ENCODE measurements at regions not wholly inside any gene's neighbourhood (a gene's known extent, or its start where the extent isn't known, plus 50 kb on each side); places are given as distances from the start of the nearest gene placed in this dataset.
"Not testable (repeated sequence)": the region's sequence is repeated elsewhere in the genome, so short reads cannot be mapped to it uniquely, and the experiment has no call there.

DNA sequence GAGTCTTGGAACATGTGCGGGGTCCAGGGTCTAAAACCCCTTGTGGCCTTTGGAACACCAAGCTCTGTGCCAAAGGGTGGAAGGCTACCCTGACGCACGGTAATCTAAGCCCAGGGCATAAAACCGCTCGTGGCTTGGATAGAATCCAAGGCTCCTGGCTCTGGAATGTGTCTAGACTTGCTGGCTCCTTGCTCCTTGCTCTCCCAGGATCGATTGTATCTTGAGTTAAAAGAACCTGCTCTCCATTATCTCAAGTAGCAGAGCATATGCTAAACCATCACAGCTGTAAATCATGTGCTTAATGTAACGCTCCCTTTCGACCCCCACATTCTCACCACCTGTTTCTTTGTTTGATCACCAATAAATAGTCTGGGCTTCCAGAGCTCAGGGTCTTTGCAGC is 50.3 kb downstream of the TLCD4 start:
- not testable (repeated sequence) for H3K36me3 ChIP-seq (ENCODE audit: control insufficient read depth, insufficient read depth, low read length); H3K9me3 ChIP-seq (ENCODE audit: control insufficient read depth, insufficient read depth, low read depth, low read length); H3K27ac ChIP-seq (ENCODE audit: insufficient read depth, low read length); H3K4me3 ChIP-seq (replicated peaks in 1 of 4; ENCODE audit: control extremely low read depth in 1 of 4, insufficient read depth in 1 of 4, low read depth in 3 of 4, low read length in 4 of 4); H3K79me2 ChIP-seq (ENCODE audit: control insufficient read depth, insufficient read depth, low read length); H3K27me3 ChIP-seq (ENCODE audit: control insufficient read depth, insufficient read depth, low read length); H3K9ac ChIP-seq (ENCODE audit: insufficient read depth, low read length); H3K4me1 ChIP-seq (ENCODE audit: control insufficient read depth, extremely low read depth, insufficient read depth, low read length); H2AFZ ChIP-seq (ENCODE audit: low read length); H4K20me1 ChIP-seq (ENCODE audit: control insufficient read depth, extremely low read depth, insufficient read depth, low read length); H3K4me2 ChIP-seq (ENCODE audit: extremely low read depth, insufficient read depth, low read length)
- peak; percentile 9 to 44 for DNase-seq (ENCODE audit: low read depth in 2 of 2)

GRCh38 chr1:95168028-95168427 is 50.9 kb downstream of the TLCD4 start:
- Histone ChIP-seq H3K9me3 (ENCODE audit: control insufficient read depth, insufficient read depth, low read depth, low read length) (no peaks in the 10 kb centered on the region), H4K20me1 (ENCODE audit: control insufficient read depth, extremely low read depth, insufficient read depth, low read length) (no peaks in the 10 kb centered on the region), H3K9ac (ENCODE audit: insufficient read depth, low read length) (no peak overlapping the region), H3K27me3 (ENCODE audit: control insufficient read depth, insufficient read depth, low read length) (no peaks in the 10 kb centered on the region), H2AFZ (ENCODE audit: low read length) (no peak overlapping the region), H3K4me3 (replicated peaks in 1 of 4; ENCODE audit: control extremely low read depth in 1 of 4, insufficient read depth in 1 of 4, low read depth in 3 of 4, low read length in 4 of 4) (no peak overlapping the region), H3K4me2 (ENCODE audit: extremely low read depth, insufficient read depth, low read length) (no peak overlapping the region), H3K27ac (ENCODE audit: insufficient read depth, low read length) (no peak overlapping the region), H3K4me1 (ENCODE audit: control insufficient read depth, extremely low read depth, insufficient read depth, low read length) (no peaks in the 10 kb centered on the region), H3K79me2 (ENCODE audit: control insufficient read depth, insufficient read depth, low read length) (no peaks in the 10 kb centered on the region), H3K36me3 (ENCODE audit: control insufficient read depth, insufficient read depth, low read length) (no peaks in the 10 kb centered on the region)
- no peak for DNase-seq (ENCODE audit: low read depth in 2 of 2)
- TF ChIP-seq, protein P1, sequence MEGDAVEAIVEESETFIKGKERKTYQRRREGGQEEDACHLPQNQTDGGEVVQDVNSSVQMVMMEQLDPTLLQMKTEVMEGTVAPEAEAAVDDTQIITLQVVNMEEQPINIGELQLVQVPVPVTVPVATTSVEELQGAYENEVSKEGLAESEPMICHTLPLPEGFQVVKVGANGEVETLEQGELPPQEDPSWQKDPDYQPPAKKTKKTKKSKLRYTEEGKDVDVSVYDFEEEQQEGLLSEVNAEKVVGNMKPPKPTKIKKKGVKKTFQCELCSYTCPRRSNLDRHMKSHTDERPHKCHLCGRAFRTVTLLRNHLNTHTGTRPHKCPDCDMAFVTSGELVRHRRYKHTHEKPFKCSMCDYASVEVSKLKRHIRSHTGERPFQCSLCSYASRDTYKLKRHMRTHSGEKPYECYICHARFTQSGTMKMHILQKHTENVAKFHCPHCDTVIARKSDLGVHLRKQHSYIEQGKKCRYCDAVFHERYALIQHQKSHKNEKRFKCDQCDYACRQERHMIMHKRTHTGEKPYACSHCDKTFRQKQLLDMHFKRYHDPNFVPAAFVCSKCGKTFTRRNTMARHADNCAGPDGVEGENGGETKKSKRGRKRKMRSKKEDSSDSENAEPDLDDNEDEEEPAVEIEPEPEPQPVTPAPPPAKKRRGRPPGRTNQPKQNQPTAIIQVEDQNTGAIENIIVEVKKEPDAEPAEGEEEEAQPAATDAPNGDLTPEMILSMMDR (conservative IDR thresholded peaks at IDR 0.05 in 1 of 2, IDR thresholded peaks at IDR 0.05 in 1 of 2; ENCODE audit: low read depth in 1 of 2, low read length in 2 of 2) = no peak
- no peak for TF ChIP-seq EZH2 (IDR thresholded peaks at IDR 0.05; ENCODE audit: low read length, missing control alignments)

- Histone ChIP-seq H3K9me3 (ENCODE audit: control insufficient read depth, insufficient read depth, low read depth, low read length) (no peaks in the 10 kb centered on the region), H3K27ac (ENCODE audit: insufficient read depth, low read length) (no peak overlapping the region), H3K36me3 (ENCODE audit: control insufficient read depth, insufficient read depth, low read length) (no peaks in the 10 kb centered on the region), H3K4me3 (replicated peaks in 1 of 4; ENCODE audit: control extremely low read depth in 1 of 4, insufficient read depth in 1 of 4, low read depth in 3 of 4, low read length in 4 of 4) (no peak overlapping the region), H3K27me3 (ENCODE audit: control insufficient read depth, insufficient read depth, low read length) (no peaks in the 10 kb centered on the region), H3K9ac (ENCODE audit: insufficient read depth, low read length) (no peak overlapping the region), H3K79me2 (ENCODE audit: control insufficient read depth, insufficient read depth, low read length) (no peaks in the 10 kb centered on the region), H3K4me2 (ENCODE audit: extremely low read depth, insufficient read depth, low read length) (no peak overlapping the region), H4K20me1 (ENCODE audit: control insufficient read depth, extremely low read depth, insufficient read depth, low read length) (no peaks in the 10 kb centered on the region), H2AFZ (ENCODE audit: low read length) (no peak overlapping the region), H3K4me1 (ENCODE audit: control insufficient read depth, extremely low read depth, insufficient read depth, low read length) (no peaks in the 10 kb centered on the region)
- TF ChIP-seq EZH2 (IDR thresholded peaks at IDR 0.05; ENCODE audit: low read length, missing control alignments) = no peak
- TF ChIP-seq, protein P1 (conservative IDR thresholded peaks at IDR 0.05 in 1 of 2, IDR thresholded peaks at IDR 0.05 in 1 of 2; ENCODE audit: low read depth in 1 of 2, low read length in 2 of 2) = no peak
- no peak for DNase-seq (ENCODE audit: low read depth in 2 of 2)
Observed at GRCh38 chr1:95168761-95169351, 51.7 kb downstream of the TLCD4 start.
